ENCODE measurements at regions not wholly inside any gene's neighbourhood (a gene's known extent, or its start where the extent isn't known, plus 50 kb on each side); places are given as distances from the start of the nearest gene placed in this dataset.

GRCh38 chrX:147776988-147777387 is 134.7 kb upstream of the FMR1 start:
- no peak overlapping the region for H3K4me3 Mint-ChIP-seq
- no peak overlapping the region for H3K56ac ChIP-seq (ENCODE audit: insufficient read length, low read depth, low read length)
- DNase-seq = no peak

More at GRCh38 chrX:147776988-147777387, 134.7 kb upstream of the FMR1 start:
- Histone ChIP-seq H4K20me1 (ENCODE audit: control insufficient read depth, insufficient read depth, insufficient read length) (no peaks in the 10 kb centered on the region), H3K4me2 (ENCODE audit: insufficient read depth, insufficient read length, low read length) (no peak overlapping the region), H3K23ac (ENCODE audit: insufficient read length, low read depth, low read length) (no peak overlapping the region), H3K9ac (ENCODE audit: extremely low read depth, insufficient read length, low read length) (no peak overlapping the region), H3K27ac (ENCODE audit: insufficient read length, low read depth, low read length) (no peak overlapping the region), H4K91ac (ENCODE audit: insufficient read length, low read depth, low read length) (no peak overlapping the region), H3K4ac (ENCODE audit: low read depth, low read length) (no peak overlapping the region), H3K79me1 (ENCODE audit: insufficient read depth, low read depth, low read length, poor library complexity, severe bottlenecking) (no peaks in the 10 kb centered on the region), H2AK5ac (ENCODE audit: insufficient read length, low read length) (no peak overlapping the region), H2BK5ac (ENCODE audit: insufficient read length, low read length) (no peak overlapping the region), H2BK12ac (ENCODE audit: insufficient read length, low read depth, low read length) (no peak overlapping the region), H3K79me2 (ENCODE audit: insufficient read depth, low read length) (no peaks in the 10 kb centered on the region), H3K18ac (ENCODE audit: insufficient read length, low read depth, low read length) (no peak overlapping the region), H3K27me3 (ENCODE audit: insufficient read depth, low read length) (no peaks in the 10 kb centered on the region), H4K8ac (replicated peaks; ENCODE audit: insufficient read length, low read depth, low read length) (no peak overlapping the region), H3T11ph (ENCODE audit: low read length) (no peak overlapping the region), H3K14ac (ENCODE audit: insufficient read depth, low read length) (no peak overlapping the region), H2BK15ac (ENCODE audit: low read depth, low read length) (no peak overlapping the region), H3K9me3 (ENCODE audit: control insufficient read depth, low read depth, low read length) (peaks cover 21% of the 10 kb centered on the region), H3K23me2 (ENCODE audit: insufficient read length, low read depth, low read length, poor library complexity, severe bottlenecking) (no peaks in the 10 kb centered on the region), H2AFZ (ENCODE audit: low read length) (no peak overlapping the region), H2BK120ac (ENCODE audit: low read depth, low read length, poor library complexity, severe bottlenecking) (no peak overlapping the region), H4K5ac (ENCODE audit: insufficient read length, low read depth, low read length) (no peak overlapping the region), H2BK20ac (ENCODE audit: low read depth, low read length, poor library complexity, severe bottlenecking) (no peak overlapping the region), H3K4me1 (ENCODE audit: insufficient read depth, low read length) (no peaks in the 10 kb centered on the region)
- Mint-ChIP-seq H3K9me3 (peaks cover 68 to 73% of the 10 kb centered on the region in 2 experiments), H3K36me3 (ENCODE audit: insufficient read depth in 1 of 3, low read depth in 3 of 3) (peaks cover 4 to 12% (median 7%) of the 10 kb centered on the region in 3 experiments; a peak in 3 of 7 replicates), H3K4me1 (peaks cover 0 to 3% of the 10 kb centered on the region in 2 experiments; a peak in 2 of 4 replicates), H3K27ac (no peak overlapping the region), H3K27me3 (ENCODE audit: low read depth) (peaks cover 36% of the 10 kb centered on the region)
- no CpG with 5 or more reads among the region's 1 CpG for WGBS (ENCODE audit: extremely low coverage, insufficient read length, low lambda C conversion rate)
- no peak for TF ChIP-seq CTCF (conservative IDR thresholded peaks at IDR 0.05)

Data from H9 (cell line).